Heart left ventricle (tissue), 13 donors: ENCODE measurements at regions not wholly inside any gene's neighbourhood (a gene's known extent, or its start where the extent isn't known, plus 50 kb on each side); places are given as distances from the start of the nearest gene placed in this dataset.

Source experiments
- POLR2A ChIP-seq, 2 donors: fragments of 450-650 bp; IDR thresholded peaks; one replicate each; pipeline ENCODE4 v1.6.1; 2017; ENCODE audit warnings: antibody characterized with exemption in 2 of 2, mild to moderate bottlenecking in 2 of 2, moderate library complexity in 2 of 2
- TF ChIP-seq, protein P1 (sequence below), 12 donors: fragments of 200-600 bp; sonication (generic) in 4 of 12; IDR thresholded peaks; one replicate each; pipeline versions ENCODE4 v1.5.0 to v1.8.0; 2018 to 2022; ENCODE audit warnings: antibody characterized with exemption in 12 of 12, mild to moderate bottlenecking in 5 of 12
- donor health status: ischemic (EF 13 %, LVEDD 7.1; RV severe dilation, severe dysfunction).
- donor health status: DM: no; HTN: yes; CAD: no.
- donor health status: DM: no; HTN: no; CAD: no.
- donor health status: ischemic (EF 25% LVEDD 6.9; RV normal size, moderate dysfunction).
- donor health status: ischemic (EF 25% LVEDD 5.7; RV mildly dilated, moderate dysfunction).
- donor health status: ischemic (EF 35%, LVEDD 5.7; RV mildly dilated, moderate dysfunction).
- donor health status: nonischemic (EF 11% LVEDD 7.7; RV severe dilation, severe dysfunction).
- donor health status: DM: yes; HTN: yes; CAD: no.
- donor health status: PGD.
- donor health status: ischemic (EF 29% LVEDD 5.4; RV normal size, mild dysfunction).
- donor health status: nonischemic (EF 23%, LVEDD 6.1; RV moderate dilation, normal function).

GRCh38 chr2:16058747-16059358, 118.5 kb downstream of the MYCN start:
- TF ChIP-seq, protein P1, sequence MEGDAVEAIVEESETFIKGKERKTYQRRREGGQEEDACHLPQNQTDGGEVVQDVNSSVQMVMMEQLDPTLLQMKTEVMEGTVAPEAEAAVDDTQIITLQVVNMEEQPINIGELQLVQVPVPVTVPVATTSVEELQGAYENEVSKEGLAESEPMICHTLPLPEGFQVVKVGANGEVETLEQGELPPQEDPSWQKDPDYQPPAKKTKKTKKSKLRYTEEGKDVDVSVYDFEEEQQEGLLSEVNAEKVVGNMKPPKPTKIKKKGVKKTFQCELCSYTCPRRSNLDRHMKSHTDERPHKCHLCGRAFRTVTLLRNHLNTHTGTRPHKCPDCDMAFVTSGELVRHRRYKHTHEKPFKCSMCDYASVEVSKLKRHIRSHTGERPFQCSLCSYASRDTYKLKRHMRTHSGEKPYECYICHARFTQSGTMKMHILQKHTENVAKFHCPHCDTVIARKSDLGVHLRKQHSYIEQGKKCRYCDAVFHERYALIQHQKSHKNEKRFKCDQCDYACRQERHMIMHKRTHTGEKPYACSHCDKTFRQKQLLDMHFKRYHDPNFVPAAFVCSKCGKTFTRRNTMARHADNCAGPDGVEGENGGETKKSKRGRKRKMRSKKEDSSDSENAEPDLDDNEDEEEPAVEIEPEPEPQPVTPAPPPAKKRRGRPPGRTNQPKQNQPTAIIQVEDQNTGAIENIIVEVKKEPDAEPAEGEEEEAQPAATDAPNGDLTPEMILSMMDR (IDR thresholded peaks at IDR 0.05): no peak
- TF ChIP-seq POLR2A (IDR thresholded peaks at IDR 0.05): no peak
